ENCODE measurements at regions not wholly inside any gene's neighbourhood (a gene's known extent, or its start where the extent isn't known, plus 50 kb on each side); places are given as distances from the start of the nearest gene placed in this dataset.

- no peak for DNase-seq (ENCODE audit: low spot score)
These were observed 53.5 kb upstream of the PARD3 start for GRCh38 chr10:34868589-34868988.

- DNase-seq (ENCODE audit: low spot score): no peak
These were observed 51.8 kb upstream of the PARD3 start for GRCh38 chr10:34866848-34867247.

Measured in AG20443 (cell line).